Hematopoietic multipotent progenitor cell treated with erythropoietin and hydrocortisone succinate and interleukin-3 and kit ligand, for 17 days (in vitro differentiated cells): ENCODE measurements at regions not wholly inside any gene's neighbourhood (a gene's known extent, or its start where the extent isn't known, plus 50 kb on each side); places are given as distances from the start of the nearest gene placed in this dataset.
A peak's percentile ranks its signal among the peaks of the same experiment; 100 is the strongest.

Source experiments
- DNase-seq: peaks from one replicate; pipeline ENCODE4 v3.0.0-alpha.2; 2015; ENCODE audit warnings: low spot score

DNA sequence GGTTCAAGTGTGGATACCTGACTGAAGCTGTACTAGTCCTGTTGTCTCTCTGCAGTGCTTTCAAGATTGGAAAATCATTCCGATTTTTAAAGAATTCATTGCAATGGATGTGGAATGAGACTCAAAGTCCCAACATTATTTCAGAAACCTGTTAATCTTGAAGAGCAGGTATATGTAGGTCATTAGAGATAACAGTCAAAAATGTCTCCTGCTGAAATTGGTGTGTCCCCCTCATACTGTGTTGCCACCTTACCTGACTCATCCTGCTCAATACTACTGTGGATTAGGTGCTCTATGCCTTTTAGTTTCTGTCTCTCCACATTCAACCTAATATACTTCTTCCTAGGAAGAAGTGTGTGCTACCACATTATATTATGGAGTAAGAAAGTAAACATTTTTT lies 91.1 kb upstream of the NR3C1 start:
- no peak for DNase-seq

DNA sequence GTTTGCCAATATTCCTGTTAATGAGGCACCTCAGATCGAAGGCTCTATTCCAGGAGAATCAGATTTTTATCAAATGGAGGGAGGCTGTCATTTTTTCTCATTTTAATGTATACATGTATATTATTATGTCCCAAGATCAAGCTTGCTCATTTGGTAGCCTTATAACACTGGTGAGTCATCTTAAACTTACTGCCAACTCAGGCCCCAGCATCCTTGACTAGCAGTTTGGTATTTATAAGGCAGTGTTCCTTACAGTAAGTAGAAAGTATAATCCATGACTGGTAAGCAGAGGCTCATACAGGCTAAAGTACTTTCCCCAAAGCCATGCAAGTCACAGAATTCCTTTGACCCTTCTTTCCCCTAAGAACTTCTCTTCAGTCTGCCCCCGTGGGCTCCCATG lies 90.7 kb upstream of the NR3C1 start:
- no peak for DNase-seq

DNA sequence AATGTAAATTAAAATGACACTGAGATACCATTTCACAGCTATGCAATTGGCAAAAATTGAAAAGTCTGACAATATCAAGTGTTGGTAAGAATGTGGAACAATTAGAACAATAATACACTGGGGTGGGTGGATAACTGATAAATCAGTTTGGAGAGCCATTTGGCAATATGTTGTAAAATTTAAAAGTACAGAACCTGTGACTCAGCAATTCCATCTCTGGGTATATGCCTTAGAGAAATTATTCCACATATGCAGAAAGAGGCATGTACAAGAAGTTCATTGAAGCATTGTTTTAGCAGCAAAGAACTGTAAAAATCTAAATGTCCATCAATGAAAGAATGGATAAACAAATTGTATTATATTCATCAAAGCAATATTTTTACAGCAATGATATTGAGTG lies 89.3 kb upstream of the NR3C1 start:
- DNase-seq: no peak

DNA sequence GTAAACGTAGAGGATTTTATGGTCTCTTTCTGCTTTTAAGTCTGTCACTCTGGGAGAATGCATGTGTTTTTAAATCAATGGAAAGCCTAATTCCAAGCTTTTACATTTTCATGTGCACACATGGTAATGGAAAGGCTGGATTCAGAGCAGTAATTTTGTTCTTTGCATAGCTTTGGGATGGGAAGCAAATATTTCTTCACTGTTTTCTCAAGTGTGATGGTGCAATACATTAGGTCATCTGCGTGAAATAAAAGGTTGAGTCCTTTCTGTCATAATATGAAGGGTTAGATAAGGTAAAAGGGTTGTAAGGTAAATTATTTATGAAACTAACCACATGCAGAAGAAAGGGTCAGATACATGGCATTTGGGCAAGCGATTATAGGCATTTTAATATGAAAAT lies 88.2 kb upstream of the NR3C1 start:
- no peak for DNase-seq

DNA sequence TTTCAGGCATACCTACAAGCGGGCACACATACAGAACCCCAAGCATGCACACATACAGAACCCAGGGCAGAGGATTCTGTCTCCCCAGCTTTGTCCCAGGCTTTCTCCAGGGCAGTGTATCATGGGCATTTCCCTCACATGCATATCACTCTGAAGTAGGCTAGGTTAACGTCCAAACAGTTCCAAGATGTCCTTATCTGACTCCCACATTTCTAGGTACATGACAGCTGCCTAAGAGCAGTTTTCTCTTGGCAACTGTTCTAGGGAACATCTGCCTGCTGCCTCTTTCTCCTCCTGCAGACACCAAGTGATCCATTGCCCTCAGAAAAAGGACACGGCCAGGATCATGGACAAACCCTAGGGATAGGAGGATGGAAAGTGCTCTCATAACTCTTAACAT lies 84.9 kb upstream of the NR3C1 start:
- no peak for DNase-seq

DNA sequence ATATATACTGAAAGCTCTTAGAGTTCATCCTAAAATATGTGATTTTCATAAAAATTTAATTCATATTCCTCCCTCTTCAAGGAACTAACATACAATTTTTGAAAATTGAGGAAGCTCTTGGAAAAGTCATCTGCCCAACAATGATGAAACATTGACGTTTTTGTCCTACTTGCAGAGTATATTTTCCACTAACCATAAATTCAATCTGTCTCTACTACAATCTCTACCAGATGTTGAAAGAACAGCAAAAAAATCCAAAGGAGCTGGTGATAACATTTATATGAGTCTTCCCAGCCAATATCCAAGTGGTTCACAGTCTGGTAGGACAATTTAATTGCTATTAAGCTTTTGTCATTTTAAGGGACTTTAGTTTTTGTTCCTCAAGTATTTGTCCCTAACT lies 81.1 kb upstream of the NR3C1 start:
- DNase-seq: no peak

DNA sequence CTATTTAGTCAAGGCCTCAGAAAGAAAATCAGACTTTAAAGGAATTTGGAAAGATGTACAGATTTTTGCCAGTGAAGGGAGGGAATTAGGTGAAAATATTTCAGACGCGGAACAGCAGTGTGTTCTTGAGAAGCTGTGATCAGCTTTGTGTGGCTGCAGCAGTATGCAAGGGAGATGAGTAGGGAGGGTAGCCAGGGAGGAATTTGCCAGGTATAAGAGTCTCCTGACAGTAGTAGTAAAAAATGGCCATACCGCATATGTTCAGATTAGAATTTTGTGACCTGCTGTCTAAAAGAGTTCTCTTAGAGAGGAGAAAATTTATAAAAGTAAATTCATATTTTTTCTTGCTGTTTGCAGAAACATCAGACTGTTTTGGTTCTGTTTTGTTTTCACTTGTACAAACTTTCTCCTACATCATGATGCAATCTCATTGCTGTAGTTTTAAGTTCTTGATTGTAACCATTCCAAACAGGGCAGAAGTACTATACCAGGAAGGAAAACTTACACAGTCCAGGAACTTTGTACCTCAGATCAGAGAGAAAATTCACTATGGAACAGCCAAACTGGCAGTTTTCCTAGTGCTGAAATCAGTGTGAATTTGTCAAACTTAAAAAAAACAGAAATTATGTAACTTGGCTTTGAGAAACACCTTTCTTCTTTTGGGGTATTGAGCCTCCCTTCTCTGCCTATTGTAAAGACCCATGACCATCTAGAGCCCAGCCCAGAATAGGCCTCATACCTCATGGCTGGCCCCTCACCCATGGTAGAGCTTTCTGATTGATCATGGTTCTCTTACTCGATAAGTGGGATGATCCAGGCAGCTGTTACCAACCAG lies 78.4 kb upstream of the NR3C1 start:
- DNase-seq: no peak

DNA sequence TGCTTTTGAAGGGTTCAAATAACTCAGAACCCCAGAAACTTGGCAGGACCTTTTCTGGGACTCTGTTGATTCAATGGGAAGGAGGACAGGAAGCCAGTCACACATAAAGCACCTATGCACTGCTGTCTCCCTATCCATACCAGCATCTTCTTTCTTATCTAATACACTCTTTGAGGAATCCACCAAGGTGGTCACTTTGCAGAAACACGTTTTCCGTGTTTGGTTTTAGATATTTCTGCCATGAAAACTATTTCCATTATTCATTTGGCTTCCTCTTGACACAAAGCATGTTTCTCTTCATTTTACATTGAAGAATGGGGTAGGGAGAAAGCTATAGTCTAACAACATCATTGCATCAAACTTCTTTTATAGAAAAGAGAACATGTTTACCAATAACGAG lies 76.5 kb upstream of the NR3C1 start:
- no peak for DNase-seq

DNA sequence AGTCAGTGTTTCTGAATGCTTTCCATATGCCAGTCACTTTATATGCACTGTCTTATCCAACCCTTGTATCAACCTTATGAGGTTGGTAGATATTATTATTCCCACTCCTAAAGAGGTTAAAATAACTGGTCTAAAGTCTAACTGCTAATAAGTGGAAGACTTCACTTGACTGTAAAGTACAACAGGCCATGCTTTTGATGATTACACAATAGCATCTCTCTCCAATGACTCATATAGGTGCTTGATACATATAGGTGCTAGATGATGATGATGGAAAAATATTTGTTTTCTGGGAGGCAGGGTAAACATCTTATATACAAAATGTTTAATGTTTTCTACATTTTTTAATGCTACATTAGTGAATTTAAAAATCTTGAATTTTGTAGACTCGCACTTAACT lies 75.9 kb upstream of the NR3C1 start:
- DNase-seq: no peak

DNA sequence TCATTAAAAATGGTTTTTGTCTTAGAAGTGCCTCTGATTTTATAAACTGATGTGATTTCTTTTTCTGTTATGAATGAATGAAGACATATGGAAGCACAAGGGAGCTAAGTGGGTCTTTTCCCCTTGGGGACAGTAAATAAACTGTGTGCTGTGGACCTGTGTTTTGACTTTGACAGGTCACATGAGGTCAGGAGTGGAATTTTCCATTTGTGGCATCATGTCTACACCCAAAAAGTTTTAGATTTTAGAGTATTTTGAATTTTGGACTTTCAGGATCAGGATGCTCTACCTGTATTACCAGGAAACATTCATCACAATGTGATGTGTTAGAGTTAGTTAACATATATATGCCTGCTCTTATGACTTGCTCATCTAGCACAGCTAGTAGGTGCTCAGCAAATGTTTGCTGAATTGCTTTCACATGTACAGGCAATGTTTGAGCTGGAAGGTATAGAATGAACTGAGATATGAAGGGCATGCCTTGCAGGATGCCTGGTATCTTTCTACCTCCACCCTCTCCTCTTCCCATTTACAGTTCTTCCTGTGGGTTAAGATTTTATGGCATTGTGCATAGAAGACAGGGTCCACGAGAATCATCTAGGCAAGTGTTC lies 73.2 kb upstream of the NR3C1 start:
- DNase-seq: no peak

DNA sequence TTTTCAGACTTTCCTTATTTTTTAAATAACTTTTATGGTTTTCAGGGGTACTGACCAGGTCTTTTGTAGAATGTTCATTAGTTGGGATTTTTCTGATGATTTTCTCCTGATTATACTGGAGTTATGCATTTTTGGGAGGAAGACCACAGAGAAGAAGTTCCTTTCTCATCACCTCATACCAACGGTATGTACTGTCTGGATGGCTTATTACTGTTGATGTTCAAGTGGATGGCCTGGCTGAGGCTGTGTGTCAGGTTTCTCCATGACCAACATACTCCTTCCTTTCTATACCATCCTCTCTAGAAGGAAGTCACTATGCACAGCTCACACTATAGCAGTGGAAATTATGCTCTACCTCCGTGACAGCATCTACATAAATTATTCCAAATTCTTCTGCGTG lies 71.1 kb upstream of the NR3C1 start:
- DNase-seq: no peak

DNA sequence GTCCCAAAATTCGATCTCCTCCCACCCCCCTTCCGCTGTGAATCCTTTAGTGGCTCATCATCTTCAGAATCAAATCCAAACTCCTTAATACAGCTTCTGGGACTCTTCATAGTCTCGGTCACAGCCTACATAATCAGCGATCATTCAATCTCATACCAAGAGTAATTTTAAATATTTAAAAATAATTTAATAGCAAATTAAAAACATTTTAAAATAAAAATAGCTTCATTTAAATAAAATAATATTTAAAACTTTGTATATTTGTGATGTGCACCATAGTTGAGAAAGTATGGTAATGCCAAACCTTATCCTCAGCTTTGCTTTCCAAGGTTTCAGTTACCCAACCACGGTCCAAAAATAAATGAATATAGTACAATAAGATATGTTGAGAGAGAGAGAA lies 70.0 kb upstream of the NR3C1 start:
- DNase-seq: no peak

DNA sequence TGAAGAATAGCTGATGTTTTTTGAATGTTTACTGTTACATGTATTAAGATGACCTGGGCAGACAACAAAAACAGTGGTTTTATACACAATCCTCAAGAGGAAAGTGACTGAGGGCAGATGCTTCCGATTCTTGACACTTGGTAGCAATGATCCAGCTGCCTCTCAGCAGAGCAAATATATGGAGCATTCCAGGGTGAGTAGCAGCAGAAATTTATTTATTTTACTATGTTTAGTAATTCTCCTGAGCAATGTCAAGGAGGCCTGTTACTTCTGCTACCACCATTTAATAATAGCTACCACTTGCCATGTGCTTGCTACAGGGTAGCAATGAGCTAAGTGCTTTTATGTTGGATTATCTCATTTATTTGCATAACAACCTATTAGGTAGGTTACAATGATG lies 69.1 kb upstream of the NR3C1 start:
- no peak for DNase-seq

DNA sequence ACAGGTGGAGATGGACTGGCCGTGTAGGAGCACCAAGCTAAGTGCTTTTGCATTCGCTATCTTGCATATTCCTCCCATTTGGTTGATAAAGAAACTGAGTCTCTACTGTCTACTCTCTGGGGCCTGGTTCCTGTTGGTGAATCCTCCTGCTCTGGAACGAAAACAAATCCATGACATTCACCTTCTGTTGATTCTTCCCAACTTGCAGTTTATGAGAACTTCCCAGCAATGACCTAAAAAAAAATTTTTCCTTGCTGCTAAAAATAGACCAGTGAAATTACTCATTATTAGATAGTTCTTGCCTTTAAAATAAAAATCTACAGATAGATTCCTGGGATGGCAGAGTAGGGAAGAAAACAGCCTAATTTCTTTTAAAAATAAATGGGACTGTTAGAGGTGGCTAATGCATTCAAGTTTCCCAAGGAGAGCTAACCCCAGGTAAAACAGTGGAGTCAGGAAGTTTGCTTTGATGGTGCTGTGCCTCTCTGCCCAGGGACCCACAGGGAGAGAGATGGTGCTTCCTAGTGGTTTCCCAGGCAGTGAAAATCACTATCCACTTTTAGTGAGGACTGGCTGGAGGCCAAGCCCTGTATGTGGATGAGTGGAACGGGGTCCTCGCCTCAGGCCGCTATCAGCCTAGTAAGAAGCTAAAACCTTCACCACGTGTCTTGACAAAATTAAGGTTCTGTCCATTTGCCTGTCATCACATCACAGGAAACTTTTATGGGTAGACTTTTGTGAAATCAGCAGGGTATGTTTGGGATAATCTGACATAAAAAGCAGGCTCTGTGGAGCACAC lies 68.4 kb upstream of the NR3C1 start:
- DNase-seq: no peak

DNA sequence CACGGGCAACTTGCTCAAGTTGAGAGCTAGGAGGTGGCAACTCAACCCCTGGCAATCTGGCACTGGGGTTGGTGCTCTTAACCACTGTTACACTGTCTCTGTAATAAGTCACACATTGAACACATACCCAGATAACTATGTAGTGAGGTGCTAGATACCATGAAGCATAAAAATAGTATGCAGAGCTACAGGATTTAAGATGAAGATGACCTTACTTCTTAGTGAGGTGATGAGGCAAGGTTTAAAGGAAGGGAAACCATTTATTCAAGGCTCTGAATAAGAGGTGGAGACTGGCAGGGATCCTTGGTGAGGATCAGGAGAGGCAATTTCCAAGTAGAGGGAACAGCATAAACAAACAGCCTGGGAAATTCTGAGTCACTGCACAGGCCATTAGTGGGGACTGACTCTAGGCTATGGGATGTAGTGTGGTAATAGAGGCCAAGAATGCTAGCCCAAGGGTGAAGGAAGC lies 67.6 kb upstream of the NR3C1 start:
- DNase-seq: no peak

DNA sequence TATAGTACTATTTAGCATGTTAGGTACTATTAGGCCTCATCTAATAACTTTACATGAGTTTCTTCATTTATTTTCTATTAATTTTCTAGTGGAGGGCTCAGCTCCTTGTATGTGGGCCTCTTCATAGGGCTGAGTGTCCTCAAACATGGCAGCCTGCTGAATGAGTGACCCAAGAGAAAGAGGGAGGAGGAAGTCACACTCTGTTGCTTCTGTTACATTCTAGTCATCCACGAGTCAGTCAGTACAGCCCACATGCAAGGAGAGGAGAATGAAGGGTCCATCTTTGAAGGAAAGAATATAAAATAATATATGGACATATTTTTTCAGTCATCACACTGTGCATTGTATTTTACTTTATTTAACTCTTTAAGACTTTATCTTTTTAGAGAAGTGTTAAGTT lies 66.6 kb upstream of the NR3C1 start:
- no peak for DNase-seq

DNA sequence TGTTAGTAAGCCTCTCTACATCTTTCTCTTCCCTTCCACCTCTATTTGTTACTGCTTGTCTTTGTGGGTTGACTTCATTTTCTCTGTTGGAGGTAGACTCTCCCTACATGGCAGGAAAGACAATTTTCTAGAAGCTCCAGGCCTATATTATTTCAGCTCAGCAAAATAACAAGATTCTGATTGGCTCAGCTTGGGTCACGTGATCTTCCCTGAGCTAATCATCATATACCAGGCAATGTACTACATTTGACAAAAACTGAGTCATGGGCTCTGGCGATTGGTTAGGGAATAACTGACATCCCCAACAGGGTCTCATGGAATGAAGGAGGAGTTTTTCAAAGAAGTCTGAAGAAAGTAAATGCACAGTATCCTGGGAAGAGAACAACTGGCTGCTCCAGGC lies 65.6 kb upstream of the NR3C1 start:
- peak; percentile 10 for DNase-seq

DNA sequence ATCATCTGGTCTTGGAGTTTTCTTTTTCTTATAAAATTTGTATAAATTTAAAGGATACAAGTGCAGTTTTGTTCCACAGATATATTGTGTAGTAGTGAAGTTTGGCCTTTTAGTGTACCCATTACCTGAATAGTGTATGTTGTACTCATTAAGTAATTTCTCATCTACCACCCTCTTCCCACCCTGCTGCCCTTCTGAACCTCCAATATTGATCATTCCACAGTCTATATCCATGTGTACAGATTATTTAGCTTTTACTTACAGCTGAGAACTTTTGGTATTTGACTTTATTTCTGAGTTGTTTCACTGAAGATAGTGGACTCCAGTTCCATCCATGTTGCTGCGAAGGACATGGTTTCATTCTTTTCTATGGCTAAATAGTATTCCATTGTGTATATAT lies 63.1 kb upstream of the NR3C1 start:
- no peak for DNase-seq

DNA sequence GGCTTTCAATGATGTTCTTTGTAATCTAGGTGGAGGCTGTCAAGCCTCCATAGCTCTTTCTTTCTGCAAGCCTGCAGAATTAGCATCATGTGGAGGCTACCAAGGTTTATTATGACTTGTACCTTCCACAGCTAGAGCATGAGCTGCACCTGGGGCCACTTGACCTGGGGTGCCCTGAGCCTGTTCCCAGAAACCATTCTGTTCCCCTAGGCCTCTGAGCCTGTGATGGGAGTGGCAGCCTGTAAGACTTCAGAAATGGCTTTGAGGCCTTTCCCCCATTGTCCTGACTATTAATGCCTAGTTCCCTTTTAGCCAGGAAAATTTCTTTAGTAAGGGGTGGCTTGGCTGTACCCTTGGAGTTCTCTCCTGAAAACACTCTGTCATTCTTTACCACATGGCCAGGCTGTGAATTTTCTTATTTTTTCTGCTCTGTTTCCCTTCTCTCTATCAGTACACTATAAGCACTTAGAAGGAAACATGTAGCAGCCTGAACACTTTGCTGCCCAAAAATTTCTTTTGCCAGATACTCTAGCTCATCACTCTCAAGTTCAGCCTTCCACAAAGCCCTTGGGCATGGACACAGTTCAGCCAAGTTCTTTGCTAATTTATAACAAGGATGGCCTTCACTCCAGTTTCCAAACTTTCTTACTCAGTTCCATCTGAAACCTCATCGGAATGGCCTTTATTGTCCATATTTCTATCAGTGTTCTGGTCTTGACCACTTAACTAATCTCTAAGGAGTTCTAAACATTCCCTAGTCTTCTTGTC lies 61.4 kb upstream of the NR3C1 start:
- DNase-seq: no peak

DNA sequence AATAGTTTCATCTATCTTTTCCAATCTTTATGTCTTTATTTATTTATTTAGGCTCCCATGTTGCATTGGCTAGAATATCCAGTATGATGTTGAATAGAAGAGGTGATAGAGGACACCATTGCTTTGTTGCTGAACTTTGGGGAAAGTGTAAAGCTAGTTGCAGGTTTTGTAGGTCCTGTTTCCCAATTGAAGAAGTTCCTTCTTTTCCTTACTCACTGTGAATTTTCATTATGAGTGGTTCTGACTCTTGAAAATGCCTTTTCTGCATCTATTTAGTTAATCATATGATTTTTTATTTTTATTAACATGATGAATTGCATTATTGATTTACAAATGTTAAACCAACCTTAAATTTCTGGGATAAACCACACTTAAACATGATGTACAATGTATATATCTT lies 58.9 kb upstream of the NR3C1 start:
- DNase-seq: no peak

DNA sequence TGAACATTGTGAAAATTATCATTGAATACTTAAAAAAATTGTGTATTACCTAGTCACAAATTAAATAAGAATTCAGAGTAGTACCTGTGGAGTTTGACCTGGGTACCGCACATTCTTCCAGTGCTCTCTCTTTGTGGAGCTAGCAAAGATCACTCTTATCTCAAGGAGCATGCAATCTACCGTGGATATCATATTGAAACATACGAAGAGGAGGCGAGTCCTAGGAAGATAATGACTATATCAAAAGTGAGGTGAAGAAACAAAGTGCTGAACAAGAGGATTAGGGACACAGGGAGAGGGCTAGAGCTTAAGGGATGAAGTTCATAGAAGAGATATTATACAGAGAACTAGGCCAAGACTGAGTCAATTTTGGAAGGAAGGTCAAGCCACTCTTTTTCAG lies 55.9 kb upstream of the NR3C1 start:
- DNase-seq: no peak

DNA sequence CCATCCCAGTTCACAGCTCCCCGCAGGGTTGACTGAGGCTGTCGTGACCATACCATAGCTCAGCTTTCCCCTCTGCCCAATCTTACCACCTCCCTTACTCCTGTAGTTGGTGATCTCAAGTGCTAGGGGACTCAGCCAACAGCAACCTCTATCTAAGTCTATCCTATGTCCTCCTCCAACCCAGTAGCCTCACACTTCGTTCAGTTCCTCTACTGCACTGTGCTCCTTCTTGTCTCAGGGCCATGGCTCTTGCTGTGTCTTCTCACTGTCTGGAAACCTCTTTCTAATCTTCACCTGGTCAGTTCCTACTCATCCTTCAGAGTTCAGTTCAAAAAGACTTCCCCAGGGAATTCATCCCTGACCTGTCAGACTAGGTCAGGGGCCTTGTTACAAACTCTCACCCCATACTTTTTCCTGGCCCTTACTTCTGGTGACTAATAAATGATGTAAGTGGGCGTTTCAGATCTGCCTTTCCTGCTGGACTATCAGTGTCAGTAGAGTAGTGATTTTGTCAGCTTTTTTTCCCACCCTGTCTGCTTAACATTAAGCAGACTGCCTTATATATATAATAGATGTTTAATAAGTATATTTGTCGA lies 53.6 kb upstream of the NR3C1 start:
- no peak for DNase-seq
